ENCODE measurements at regions not wholly inside any gene's neighbourhood (a gene's known extent, or its start where the extent isn't known, plus 50 kb on each side); places are given as distances from the start of the nearest gene placed in this dataset.

DNA sequence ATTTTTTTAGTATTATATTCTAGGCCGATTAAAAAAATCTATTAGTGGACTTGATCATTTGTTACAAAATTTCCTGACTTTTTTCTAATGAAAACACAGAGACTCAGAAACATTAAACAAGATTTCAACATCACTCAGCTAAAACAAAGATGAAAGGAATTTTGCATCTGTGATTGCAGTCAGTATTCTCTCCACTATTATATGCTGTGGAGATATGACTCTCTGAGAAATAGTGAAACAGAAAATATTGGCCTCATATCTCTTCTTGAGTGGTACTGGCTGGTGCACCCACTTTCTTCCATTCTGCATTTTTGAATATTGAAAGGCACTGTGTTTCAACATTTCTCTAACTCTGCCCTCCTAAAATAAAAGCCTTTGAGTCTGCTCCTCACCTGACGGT, 914.2 kb downstream of the TSN start:
- no CpG with 5 or more reads among the region's 2 CpGs for WGBS (ENCODE audit: insufficient coverage)
- no peaks in the 10 kb centered on the region for H3K79me2 ChIP-seq (ENCODE audit: insufficient read depth, low read length)
- intact Hi-C loops (cut with micrococcal nuclease), result no loop called here
- no peaks in the 10 kb centered on the region for H3K4me1 ChIP-seq (ENCODE audit: control insufficient read depth in 1 of 2, insufficient read depth in 2 of 2, low read length in 2 of 2)
- Mint-ChIP-seq H3K36me3 (no peaks in the 10 kb centered on the region), H3K27ac (no peak overlapping the region), H3K27me3 (ENCODE audit: low read depth in 3 of 3) (peaks cover 0 to 2% (median 0%) of the 10 kb centered on the region in 3 donors), H3K4me1 (no peaks in the 10 kb centered on the region), H3K9me3 (peaks cover 0 to 9% (median 3%) of the 10 kb centered on the region in 7 donors), H3K4me3 (no peak overlapping the region)
- H3K4me3 ChIP-seq (replicated peaks in 1 of 3; ENCODE audit: low read depth in 2 of 3, low read length in 3 of 3), result no peak overlapping the region
- H3K27me3 ChIP-seq (ENCODE audit: control insufficient read depth in 2 of 2, insufficient read depth in 2 of 2, low read length in 2 of 2), result no peaks in the 10 kb centered on the region
- H3K9ac ChIP-seq (ENCODE audit: insufficient read depth, low read length, poor library complexity, severe bottlenecking), result no peak overlapping the region
- no peak overlapping the region for H3K4me2 ChIP-seq (replicated peaks; ENCODE audit: extremely low read depth, low read length, poor library complexity, severe bottlenecking)
- no peak overlapping the region for H2AFZ ChIP-seq (ENCODE audit: insufficient read depth, low read depth, low read length, poor library complexity, severe bottlenecking)
- no peaks in the 10 kb centered on the region for H3K36me3 ChIP-seq (replicated peaks in 1 of 2; ENCODE audit: control insufficient read depth in 1 of 2, insufficient read depth in 2 of 2, low read length in 2 of 2)
- no peaks in the 10 kb centered on the region for H4K20me1 ChIP-seq (ENCODE audit: insufficient read depth, low read length)
- TF ChIP-seq, protein P1, sequence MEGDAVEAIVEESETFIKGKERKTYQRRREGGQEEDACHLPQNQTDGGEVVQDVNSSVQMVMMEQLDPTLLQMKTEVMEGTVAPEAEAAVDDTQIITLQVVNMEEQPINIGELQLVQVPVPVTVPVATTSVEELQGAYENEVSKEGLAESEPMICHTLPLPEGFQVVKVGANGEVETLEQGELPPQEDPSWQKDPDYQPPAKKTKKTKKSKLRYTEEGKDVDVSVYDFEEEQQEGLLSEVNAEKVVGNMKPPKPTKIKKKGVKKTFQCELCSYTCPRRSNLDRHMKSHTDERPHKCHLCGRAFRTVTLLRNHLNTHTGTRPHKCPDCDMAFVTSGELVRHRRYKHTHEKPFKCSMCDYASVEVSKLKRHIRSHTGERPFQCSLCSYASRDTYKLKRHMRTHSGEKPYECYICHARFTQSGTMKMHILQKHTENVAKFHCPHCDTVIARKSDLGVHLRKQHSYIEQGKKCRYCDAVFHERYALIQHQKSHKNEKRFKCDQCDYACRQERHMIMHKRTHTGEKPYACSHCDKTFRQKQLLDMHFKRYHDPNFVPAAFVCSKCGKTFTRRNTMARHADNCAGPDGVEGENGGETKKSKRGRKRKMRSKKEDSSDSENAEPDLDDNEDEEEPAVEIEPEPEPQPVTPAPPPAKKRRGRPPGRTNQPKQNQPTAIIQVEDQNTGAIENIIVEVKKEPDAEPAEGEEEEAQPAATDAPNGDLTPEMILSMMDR (IDR thresholded peaks at IDR 0.05), result no peak
- no peak overlapping the region for H3K27ac ChIP-seq (ENCODE audit: low read depth in 1 of 2, low read length in 2 of 2)
- peaks cover 4 to 6% of the 10 kb centered on the region in 2 donors for H3K9me3 ChIP-seq (replicated peaks in 1 of 2; ENCODE audit: control insufficient read depth in 1 of 2, insufficient read depth in 1 of 2, low read length in 2 of 2)
- DNase-seq, result no peak

DNA sequence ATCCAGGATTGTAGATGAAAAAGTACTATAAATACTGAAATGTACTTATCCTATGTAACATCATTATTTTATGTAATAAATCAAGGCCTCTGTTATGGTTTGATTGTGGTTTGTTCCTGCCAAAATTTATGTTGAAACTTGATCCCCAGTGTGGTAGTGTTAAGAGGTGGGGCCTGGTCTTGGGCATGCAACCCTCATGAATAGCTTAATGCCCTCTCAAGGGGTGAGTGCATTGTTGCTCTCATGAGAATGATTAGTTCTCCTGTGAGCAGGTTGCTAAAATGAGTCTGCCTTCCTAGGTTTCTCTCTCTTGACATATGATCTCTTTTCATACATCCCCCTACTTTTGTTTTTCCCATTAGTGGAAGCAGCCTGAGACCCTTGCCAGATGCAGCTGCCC, 915.4 kb downstream of the TSN start:
- Histone ChIP-seq H2AFZ (ENCODE audit: insufficient read depth, low read depth, low read length, poor library complexity, severe bottlenecking) (no peak overlapping the region), H3K79me2 (ENCODE audit: insufficient read depth, low read length) (no peaks in the 10 kb centered on the region), H3K27me3 (ENCODE audit: control insufficient read depth in 2 of 2, insufficient read depth in 2 of 2, low read length in 2 of 2) (no peaks in the 10 kb centered on the region), H3K9ac (ENCODE audit: insufficient read depth, low read length, poor library complexity, severe bottlenecking) (no peak overlapping the region), H4K20me1 (ENCODE audit: insufficient read depth, low read length) (no peaks in the 10 kb centered on the region), H3K36me3 (replicated peaks in 1 of 2; ENCODE audit: control insufficient read depth in 1 of 2, insufficient read depth in 2 of 2, low read length in 2 of 2) (no peaks in the 10 kb centered on the region), H3K4me1 (ENCODE audit: control insufficient read depth in 1 of 2, insufficient read depth in 2 of 2, low read length in 2 of 2) (no peaks in the 10 kb centered on the region), H3K4me3 (replicated peaks in 1 of 3; ENCODE audit: low read depth in 2 of 3, low read length in 3 of 3) (no peak overlapping the region), H3K4me2 (replicated peaks; ENCODE audit: extremely low read depth, low read length, poor library complexity, severe bottlenecking) (no peak overlapping the region), H3K27ac (ENCODE audit: low read depth in 1 of 2, low read length in 2 of 2) (no peak overlapping the region), H3K9me3 (replicated peaks in 1 of 2; ENCODE audit: control insufficient read depth in 1 of 2, insufficient read depth in 1 of 2, low read length in 2 of 2) (peaks cover 4 to 6% of the 10 kb centered on the region in 2 donors)
- no peak overlapping the region for H3K4me3 Mint-ChIP-seq
- no peaks in the 10 kb centered on the region for H3K4me1 Mint-ChIP-seq
- H3K9me3 Mint-ChIP-seq, result peaks cover 0 to 9% (median 3%) of the 10 kb centered on the region in 7 donors
- H3K27me3 Mint-ChIP-seq (ENCODE audit: low read depth in 3 of 3), result peaks cover 0 to 2% (median 0%) of the 10 kb centered on the region in 3 donors
- DNase-seq, result no peak
- TF ChIP-seq, protein P1 (IDR thresholded peaks at IDR 0.05), result no peak
- intact Hi-C loops (cut with micrococcal nuclease), result no loop called here
- H3K27ac Mint-ChIP-seq, result no peak overlapping the region
- H3K36me3 Mint-ChIP-seq, result no peaks in the 10 kb centered on the region
